ENCODE measurements at regions not wholly inside any gene's neighbourhood (a gene's known extent, or its start where the extent isn't known, plus 50 kb on each side); places are given as distances from the start of the nearest gene placed in this dataset.

GRCh38 chr10:128551475-128551874, 425.3 kb upstream of the MKI67 start:
- CTCF ChIA-PET, result no interaction called here
- no peaks in the 10 kb centered on the region for H3K9me3 ChIP-seq (ENCODE audit: control insufficient read depth in 1 of 2, insufficient read depth in 1 of 2, low read depth in 1 of 2, low read length in 2 of 2)
- RAD21 ChIA-PET (ENCODE audit: low non-redundant PET in 1 of 2, low total read pairs in 2 of 2, uncharacterized antibody in 2 of 2, unreplicated experiment in 2 of 2), result no interaction called here
- H3K9me2 ChIP-seq (ENCODE audit: insufficient read depth), result no peaks in the 10 kb centered on the region
- H3K27me3 ChIP-seq (ENCODE audit: insufficient read depth, low read length), result peaks cover 69% of the 10 kb centered on the region
- no peak overlapping the region for H3K9ac ChIP-seq (ENCODE audit: low read length)
- no peaks in the 10 kb centered on the region for H3K79me2 ChIP-seq (ENCODE audit: insufficient read depth, low read length)
- no peak overlapping the region for H3K27ac ChIP-seq (ENCODE audit: low read depth, low read length)
- no peaks in the 10 kb centered on the region for H3K36me3 ChIP-seq (ENCODE audit: control insufficient read depth in 1 of 2, insufficient read depth in 2 of 2, low read length in 2 of 2)
- no peak overlapping the region for H3K4me2 ChIP-seq (ENCODE audit: low read length)
- intact Hi-C loops (cut with micrococcal nuclease), result no loop called here
- no peaks in the 10 kb centered on the region for H3K4me1 ChIP-seq (ENCODE audit: control insufficient read depth in 1 of 2, insufficient read depth in 2 of 2, low read length in 2 of 2)
- no TSS peak for BruUV-seq (replicated peaks)
- POLR2A ChIA-PET, result no interaction called here
- H2AFZ ChIP-seq (ENCODE audit: low read depth, low read length, poor library complexity, severe bottlenecking), result no peak overlapping the region
- TF ChIP-seq ATF3 (IDR thresholded peaks at IDR 0.05) (no peak), TCF7L2 (IDR thresholded peaks at IDR 0.05; ENCODE audit: borderline replicate concordance, extremely low read depth, insufficient read depth, insufficient read length) (no peak), ZNF274 (IDR thresholded peaks at IDR 0.05; ENCODE audit: low read depth, low read length) (no peak), MAX (IDR thresholded peaks at IDR 0.05) (no peak), CTCF (IDR thresholded peaks at IDR 0.05 in 2 of 3, conservative IDR thresholded peaks at IDR 0.05 in 1 of 3; ENCODE audit: borderline replicate concordance in 1 of 3, insufficient read depth in 1 of 3, low read depth in 2 of 3, low read length in 2 of 3) (no peak), SRF (IDR thresholded peaks at IDR 0.05; ENCODE audit: low read depth) (no peak), EZH2 (IDR thresholded peaks at IDR 0.05) (no peak), CEBPB (IDR thresholded peaks at IDR 0.05; ENCODE audit: low read depth) (no peak), POLR2A (IDR thresholded peaks at IDR 0.05; ENCODE audit: borderline replicate concordance, extremely low read depth, insufficient read depth, insufficient read length) (no peak), EGR1 (IDR thresholded peaks at IDR 0.05; ENCODE audit: low read depth) (no peak), JUND (IDR thresholded peaks at IDR 0.05) (no peak), SIN3A (IDR thresholded peaks at IDR 0.05; ENCODE audit: low read depth) (no peak), YY1 (IDR thresholded peaks at IDR 0.05; ENCODE audit: extremely low read depth, insufficient replicate concordance, low read depth, low read length) (no peak), REST (IDR thresholded peaks at IDR 0.05; ENCODE audit: low read depth) (no peak), EZH2phosphoT487 (IDR thresholded peaks at IDR 0.05; ENCODE audit: borderline replicate concordance) (no peak), RAD21 (IDR thresholded peaks at IDR 0.05; ENCODE audit: low read depth) (no peak), ZBTB33 (IDR thresholded peaks at IDR 0.05; ENCODE audit: extremely low read depth, insufficient replicate concordance, low read length) (no peak)
- ATAC-seq (no peak), DNase-seq (ENCODE audit: low read depth, low spot score) (no peak)
- no peak overlapping the region for H3K4me3 ChIP-seq (replicated peaks in 1 of 2; ENCODE audit: low read depth in 1 of 2, low read length in 2 of 2)
- H4K20me1 ChIP-seq (ENCODE audit: insufficient read depth), result no peaks in the 10 kb centered on the region
